DOHH2 (cell line): ENCODE measurements at regions not wholly inside any gene's neighbourhood (a gene's known extent, or its start where the extent isn't known, plus 50 kb on each side); places are given as distances from the start of the nearest gene placed in this dataset.

Experiments used
- EZH2phosphoT487 ChIP-seq: fragments of 200-600 bp; sonication (generic); IDR thresholded peaks from 2 replicates; pipeline ENCODE4 v1.6.1; 2017; ENCODE audit warnings: borderline replicate concordance, mild to moderate bottlenecking, antibody characterized with exemption, low read length, moderate library complexity, mixed read lengths
- TF ChIP-seq, protein P1 (sequence below): fragments of 200-600 bp; sonication (generic); IDR thresholded peaks from one replicate; pipeline ENCODE4 v1.5.1; 2014; ENCODE audit warnings: antibody characterized with exemption, mild to moderate bottlenecking, low read depth, low read length; ENCODE audit not compliant: poor library complexity, severe bottlenecking

DNA sequence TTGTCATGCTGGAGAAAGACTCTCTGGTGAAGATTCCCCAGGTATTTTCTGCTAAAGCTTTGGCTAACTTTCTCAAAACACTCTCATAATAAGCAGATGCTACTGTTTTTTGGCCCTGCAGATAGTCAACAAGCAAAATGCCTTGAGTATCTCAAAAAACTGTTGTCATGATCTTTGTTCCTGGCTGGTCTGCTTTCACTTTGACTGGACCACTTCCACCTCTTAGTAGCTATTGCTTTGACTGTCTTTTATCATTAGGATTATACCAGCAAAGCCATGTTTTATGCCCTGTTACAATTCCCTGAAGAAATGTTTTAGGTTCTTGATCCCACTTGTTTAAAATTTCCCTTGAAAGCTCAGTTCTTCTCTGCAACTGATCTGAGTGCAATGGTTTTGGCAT is 231.5 kb downstream of the SLC7A11 start:
- TF ChIP-seq, protein P1, sequence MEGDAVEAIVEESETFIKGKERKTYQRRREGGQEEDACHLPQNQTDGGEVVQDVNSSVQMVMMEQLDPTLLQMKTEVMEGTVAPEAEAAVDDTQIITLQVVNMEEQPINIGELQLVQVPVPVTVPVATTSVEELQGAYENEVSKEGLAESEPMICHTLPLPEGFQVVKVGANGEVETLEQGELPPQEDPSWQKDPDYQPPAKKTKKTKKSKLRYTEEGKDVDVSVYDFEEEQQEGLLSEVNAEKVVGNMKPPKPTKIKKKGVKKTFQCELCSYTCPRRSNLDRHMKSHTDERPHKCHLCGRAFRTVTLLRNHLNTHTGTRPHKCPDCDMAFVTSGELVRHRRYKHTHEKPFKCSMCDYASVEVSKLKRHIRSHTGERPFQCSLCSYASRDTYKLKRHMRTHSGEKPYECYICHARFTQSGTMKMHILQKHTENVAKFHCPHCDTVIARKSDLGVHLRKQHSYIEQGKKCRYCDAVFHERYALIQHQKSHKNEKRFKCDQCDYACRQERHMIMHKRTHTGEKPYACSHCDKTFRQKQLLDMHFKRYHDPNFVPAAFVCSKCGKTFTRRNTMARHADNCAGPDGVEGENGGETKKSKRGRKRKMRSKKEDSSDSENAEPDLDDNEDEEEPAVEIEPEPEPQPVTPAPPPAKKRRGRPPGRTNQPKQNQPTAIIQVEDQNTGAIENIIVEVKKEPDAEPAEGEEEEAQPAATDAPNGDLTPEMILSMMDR = no peak
- no peak for TF ChIP-seq EZH2phosphoT487
